ENCODE measurements at regions not wholly inside any gene's neighbourhood (a gene's known extent, or its start where the extent isn't known, plus 50 kb on each side); places are given as distances from the start of the nearest gene placed in this dataset.

GRCh38 chr6:14664112-14664601 lies 546.6 kb downstream of the CD83 start:
- TF ChIP-seq REST (IDR thresholded peaks at IDR 0.05; ENCODE audit: insufficient read depth in 1 of 2, low read depth in 2 of 2, low read length in 2 of 2) (no peak), TAF1 (IDR thresholded peaks at IDR 0.05; ENCODE audit: borderline replicate concordance, insufficient read depth, low read length) (no peak), POLR2AphosphoS5 (IDR thresholded peaks at IDR 0.05; ENCODE audit: low read depth, low read length) (no peak)
